ENCODE measurements at regions not wholly inside any gene's neighbourhood (a gene's known extent, or its start where the extent isn't known, plus 50 kb on each side); places are given as distances from the start of the nearest gene placed in this dataset.

DNA sequence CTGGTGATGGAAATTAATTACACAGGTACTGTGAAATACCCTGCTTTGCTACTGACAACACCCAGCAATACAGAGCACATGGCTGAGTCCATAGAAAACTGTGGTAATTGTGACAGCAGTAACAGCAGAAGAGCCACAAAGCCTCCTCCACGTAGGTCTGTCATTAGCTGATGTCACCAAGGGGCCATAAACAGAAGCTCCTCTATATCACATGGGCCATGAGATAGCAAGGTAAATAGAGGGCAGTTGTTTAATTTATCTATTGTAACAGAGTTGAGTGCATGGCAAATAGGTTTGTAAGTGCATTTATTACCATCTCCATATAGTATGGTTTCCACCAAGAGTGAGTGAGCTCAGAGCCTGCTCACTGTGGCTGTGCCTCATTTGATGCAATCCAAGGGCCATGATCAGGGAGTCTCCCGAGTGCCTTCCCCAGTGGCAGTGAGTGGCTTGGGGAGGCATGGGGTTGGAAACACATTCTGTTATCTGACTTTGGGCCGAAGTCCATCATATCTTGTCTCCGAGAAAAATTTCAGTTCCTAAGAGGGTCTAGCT is 281.2 kb downstream of the SKAP2 start:
- H3K9me3 ChIP-seq (ENCODE audit: control insufficient read depth, insufficient read depth, low read length): no peaks in the 10 kb centered on the region
- no peaks in the 10 kb centered on the region for H3K36me3 ChIP-seq (ENCODE audit: control insufficient read depth, insufficient read depth, low read length)
- no peak overlapping the region for H3K4me3 ChIP-seq (ENCODE audit: low read depth, low read length)
- H3K27me3 ChIP-seq (ENCODE audit: control insufficient read depth, insufficient read depth, low read length): no peaks in the 10 kb centered on the region
- no peak overlapping the region for H3K9ac ChIP-seq (ENCODE audit: low read depth, low read length)
- no peaks in the 10 kb centered on the region for H3K4me1 ChIP-seq (ENCODE audit: control insufficient read depth, insufficient read depth, low read length)

DNA sequence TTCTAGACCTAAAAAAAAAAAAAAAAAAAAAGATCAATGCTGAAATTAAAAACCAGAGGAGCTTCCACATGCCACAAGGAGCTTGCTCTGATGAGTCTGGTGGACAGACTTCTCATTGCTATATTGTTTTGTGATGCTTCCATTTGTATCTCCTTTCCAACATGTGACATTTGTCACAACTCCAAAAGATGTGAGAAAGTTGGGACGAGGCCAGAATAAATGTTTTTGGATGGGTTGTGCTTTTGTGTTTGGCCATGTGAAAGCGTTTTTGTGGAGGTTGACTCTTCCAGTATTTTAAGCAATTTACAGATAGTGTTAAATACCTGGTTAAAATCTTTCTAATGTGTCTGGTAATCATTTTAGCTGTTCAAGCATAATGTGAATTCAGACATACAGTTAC is 280.1 kb downstream of the SKAP2 start:
- no peaks in the 10 kb centered on the region for H3K36me3 ChIP-seq (ENCODE audit: control insufficient read depth, insufficient read depth, low read length)
- no peaks in the 10 kb centered on the region for H3K9me3 ChIP-seq (ENCODE audit: control insufficient read depth, insufficient read depth, low read length)
- no peak overlapping the region for H3K9ac ChIP-seq (ENCODE audit: low read depth, low read length)
- no peak overlapping the region for H3K4me3 ChIP-seq (ENCODE audit: low read depth, low read length)
- no peaks in the 10 kb centered on the region for H3K27me3 ChIP-seq (ENCODE audit: control insufficient read depth, insufficient read depth, low read length)
- H3K4me1 ChIP-seq (ENCODE audit: control insufficient read depth, insufficient read depth, low read length): no peaks in the 10 kb centered on the region

DNA sequence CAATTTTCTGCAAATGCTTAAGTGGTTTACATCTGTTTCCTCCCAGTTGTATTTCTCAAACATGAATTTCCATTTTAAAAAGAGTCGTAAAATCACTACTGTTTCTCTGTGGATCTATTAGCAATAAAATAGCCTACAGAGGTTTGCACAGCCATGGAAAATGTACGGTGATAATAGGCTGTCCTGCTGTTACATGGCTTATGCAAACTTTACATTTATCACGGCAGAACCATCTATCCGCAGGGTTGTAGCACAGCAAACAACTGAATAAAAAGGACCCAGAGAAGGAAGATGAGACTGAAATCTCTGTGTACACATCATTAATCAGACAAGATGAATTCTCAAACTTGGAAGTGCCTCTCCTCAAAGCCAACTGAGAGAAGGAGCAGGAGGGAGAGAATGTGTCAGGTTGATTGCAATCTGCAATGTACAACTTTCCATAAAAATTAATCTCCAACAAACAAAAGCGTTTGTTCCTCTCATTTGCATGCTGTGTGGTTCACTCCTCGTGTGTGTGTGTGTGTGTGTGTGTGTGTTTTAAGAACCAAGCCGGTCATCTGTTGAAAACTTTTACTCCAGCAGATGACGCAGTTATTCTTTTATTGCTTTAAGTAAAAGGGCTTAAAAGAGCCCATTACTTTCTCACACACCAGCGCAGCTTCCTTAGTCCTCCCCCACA is 279.3 kb downstream of the SKAP2 start:
- H3K4me3 ChIP-seq (ENCODE audit: low read depth, low read length): no peak overlapping the region
- H3K27me3 ChIP-seq (ENCODE audit: control insufficient read depth, insufficient read depth, low read length): no peaks in the 10 kb centered on the region
- H3K9ac ChIP-seq (ENCODE audit: low read depth, low read length): no peak overlapping the region
- no peaks in the 10 kb centered on the region for H3K4me1 ChIP-seq (ENCODE audit: control insufficient read depth, insufficient read depth, low read length)
- H3K36me3 ChIP-seq (ENCODE audit: control insufficient read depth, insufficient read depth, low read length): no peaks in the 10 kb centered on the region
- H3K9me3 ChIP-seq (ENCODE audit: control insufficient read depth, insufficient read depth, low read length): no peaks in the 10 kb centered on the region

DNA sequence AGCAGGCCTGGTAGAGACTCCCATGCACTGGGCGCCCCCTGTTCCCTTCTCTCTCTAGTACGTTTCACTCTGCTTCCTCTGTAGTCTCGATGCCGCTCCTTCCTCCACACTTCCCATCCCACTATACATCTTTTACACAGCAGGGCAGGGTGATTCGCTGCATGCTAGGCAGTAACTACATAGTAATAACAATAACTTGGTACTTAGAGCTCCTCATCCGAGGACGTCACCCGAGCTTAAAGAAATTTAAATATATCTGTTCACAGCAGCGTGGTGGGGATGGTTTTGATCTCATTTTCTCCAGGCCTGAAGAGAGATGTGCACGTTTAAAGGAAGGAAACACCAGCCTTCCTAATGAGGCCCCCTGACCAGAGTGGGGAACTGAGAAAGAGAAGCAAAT is 276.9 kb downstream of the SKAP2 start:
- Histone ChIP-seq H3K4me1 (ENCODE audit: control insufficient read depth, insufficient read depth, low read length) (no peaks in the 10 kb centered on the region), H3K27me3 (ENCODE audit: control insufficient read depth, insufficient read depth, low read length) (no peaks in the 10 kb centered on the region), H3K36me3 (ENCODE audit: control insufficient read depth, insufficient read depth, low read length) (no peaks in the 10 kb centered on the region), H3K9me3 (ENCODE audit: control insufficient read depth, insufficient read depth, low read length) (no peaks in the 10 kb centered on the region), H3K4me3 (ENCODE audit: low read depth, low read length) (no peak overlapping the region), H3K9ac (ENCODE audit: low read depth, low read length) (no peak overlapping the region)

DNA sequence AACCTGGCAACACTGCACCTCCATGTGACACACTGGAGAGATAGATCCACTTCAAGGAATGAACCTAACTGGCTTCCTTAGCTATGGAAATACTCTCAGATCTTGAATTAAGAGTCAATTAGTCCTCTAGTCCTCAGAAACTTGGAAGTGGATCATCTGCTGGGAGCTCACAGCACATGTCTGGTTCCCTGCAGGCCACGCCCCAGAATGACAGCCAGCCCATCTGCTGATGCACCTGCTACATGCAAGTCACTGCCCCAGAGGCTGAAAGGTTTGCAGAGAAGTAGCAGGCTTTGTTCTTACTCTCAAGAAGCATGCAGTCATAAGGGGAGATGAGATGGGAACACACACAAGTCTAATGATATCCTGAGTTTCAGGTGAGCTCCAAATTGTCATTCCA is 275.9 kb downstream of the SKAP2 start:
- no peaks in the 10 kb centered on the region for H3K27me3 ChIP-seq (ENCODE audit: control insufficient read depth, insufficient read depth, low read length)
- H3K36me3 ChIP-seq (ENCODE audit: control insufficient read depth, insufficient read depth, low read length): no peaks in the 10 kb centered on the region
- H3K4me3 ChIP-seq (ENCODE audit: low read depth, low read length): no peak overlapping the region
- no peak overlapping the region for H3K9ac ChIP-seq (ENCODE audit: low read depth, low read length)
- H3K4me1 ChIP-seq (ENCODE audit: control insufficient read depth, insufficient read depth, low read length): no peaks in the 10 kb centered on the region
- H3K9me3 ChIP-seq (ENCODE audit: control insufficient read depth, insufficient read depth, low read length): no peaks in the 10 kb centered on the region

DNA sequence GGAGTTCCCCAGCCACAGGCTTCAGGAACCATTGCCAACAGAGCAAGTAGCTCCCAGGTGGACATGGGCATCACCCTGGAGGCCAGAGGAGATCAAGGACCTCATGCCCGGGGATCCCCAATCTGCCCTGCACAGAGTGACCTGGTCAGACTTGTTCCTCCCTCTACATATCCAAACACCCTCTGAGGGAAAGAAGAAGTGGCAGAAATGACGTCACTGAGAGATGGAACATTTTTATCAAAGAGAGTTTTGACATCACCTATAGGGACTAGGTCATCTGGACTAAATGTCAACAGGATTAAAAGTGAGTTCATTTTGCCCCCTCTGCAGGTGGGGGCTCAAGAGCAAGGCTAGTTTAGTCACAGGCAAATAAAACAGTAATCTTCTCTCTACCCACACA is 273.7 kb downstream of the SKAP2 start:
- Histone ChIP-seq H3K36me3 (ENCODE audit: control insufficient read depth, insufficient read depth, low read length) (no peaks in the 10 kb centered on the region), H3K4me1 (ENCODE audit: control insufficient read depth, insufficient read depth, low read length) (no peaks in the 10 kb centered on the region), H3K27me3 (ENCODE audit: control insufficient read depth, insufficient read depth, low read length) (no peaks in the 10 kb centered on the region), H3K4me3 (ENCODE audit: low read depth, low read length) (no peak overlapping the region), H3K9ac (ENCODE audit: low read depth, low read length) (no peak overlapping the region), H3K9me3 (ENCODE audit: control insufficient read depth, insufficient read depth, low read length) (no peaks in the 10 kb centered on the region)

DNA sequence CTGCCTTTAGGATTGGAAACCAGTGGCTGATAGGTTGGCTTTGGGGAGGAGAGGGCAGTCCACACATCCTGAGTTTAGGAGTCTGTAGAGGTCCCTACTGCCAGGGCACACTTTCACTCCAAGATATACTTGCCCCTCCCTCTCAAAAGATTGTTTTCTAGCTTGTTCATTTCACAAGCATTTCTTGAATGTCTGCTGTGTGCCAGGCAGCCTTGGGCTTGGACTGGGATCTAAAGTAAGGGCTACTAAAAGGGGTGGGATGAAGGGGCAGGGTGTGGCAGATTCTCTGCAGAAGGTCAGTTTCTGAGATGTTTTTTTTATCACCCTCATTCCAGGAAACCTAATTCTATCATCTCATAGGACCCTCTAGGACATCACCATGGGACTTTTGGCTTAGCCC is 272.4 kb downstream of the SKAP2 start:
- H3K9ac ChIP-seq (ENCODE audit: low read depth, low read length): no peak overlapping the region
- no peak overlapping the region for H3K4me3 ChIP-seq (ENCODE audit: low read depth, low read length)
- H3K9me3 ChIP-seq (ENCODE audit: control insufficient read depth, insufficient read depth, low read length): no peaks in the 10 kb centered on the region

DNA sequence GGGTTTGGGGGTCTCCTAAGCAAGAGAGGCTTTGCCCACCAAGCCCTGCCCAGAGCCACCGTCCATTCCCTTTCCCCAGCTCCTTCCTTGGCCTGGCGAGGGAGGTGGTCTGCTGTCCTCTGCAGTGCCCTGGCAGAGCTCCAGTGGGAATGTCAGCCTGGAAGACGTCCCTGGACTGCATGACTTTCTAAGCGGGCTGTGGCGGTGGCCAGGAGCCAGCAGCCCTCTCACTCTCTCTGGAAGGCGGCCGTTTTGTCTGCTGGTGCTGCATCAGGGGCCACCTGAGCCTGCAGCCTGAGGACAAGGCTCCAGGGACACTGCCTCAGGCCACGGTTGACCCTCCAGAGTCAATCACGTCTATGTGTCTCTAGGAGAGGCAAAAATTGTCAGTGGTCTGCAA is 271.0 kb downstream of the SKAP2 start:
- Histone ChIP-seq H3K27me3 (ENCODE audit: control insufficient read depth, insufficient read depth, low read length) (no peaks in the 10 kb centered on the region), H3K4me3 (ENCODE audit: low read depth, low read length) (no peak overlapping the region), H3K4me1 (ENCODE audit: control insufficient read depth, insufficient read depth, low read length) (no peaks in the 10 kb centered on the region), H3K9me3 (ENCODE audit: control insufficient read depth, insufficient read depth, low read length) (no peaks in the 10 kb centered on the region), H3K36me3 (ENCODE audit: control insufficient read depth, insufficient read depth, low read length) (no peaks in the 10 kb centered on the region), H3K9ac (ENCODE audit: low read depth, low read length) (no peak overlapping the region)

More for the DNA sequence above, 272.4 kb downstream of the SKAP2 start:
- Histone ChIP-seq H3K27me3 (ENCODE audit: control insufficient read depth, insufficient read depth, low read length) (no peaks in the 10 kb centered on the region), H3K36me3 (ENCODE audit: control insufficient read depth, insufficient read depth, low read length) (no peaks in the 10 kb centered on the region), H3K4me1 (ENCODE audit: control insufficient read depth, insufficient read depth, low read length) (no peaks in the 10 kb centered on the region)

DNA sequence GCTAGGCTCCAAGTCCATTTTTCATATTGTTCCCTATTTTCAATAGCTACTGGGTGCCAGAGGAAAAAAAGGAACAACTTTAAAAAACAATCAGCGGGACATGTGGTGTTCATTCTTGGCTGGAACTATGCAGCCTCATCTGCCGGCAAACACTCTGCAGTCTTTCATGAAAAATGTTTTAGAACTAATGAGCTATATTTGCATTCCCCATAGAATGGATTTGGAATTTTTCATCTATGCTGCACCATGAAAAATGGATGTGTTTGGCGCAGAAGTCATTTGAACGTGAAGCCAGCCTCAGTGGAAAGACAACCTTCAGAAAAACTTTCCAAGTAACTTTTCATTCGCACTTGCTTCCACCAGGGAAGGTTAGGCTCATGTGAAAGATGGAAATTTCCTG is 270.5 kb downstream of the SKAP2 start:
- Histone ChIP-seq H3K9me3 (ENCODE audit: control insufficient read depth, insufficient read depth, low read length) (no peaks in the 10 kb centered on the region), H3K9ac (ENCODE audit: low read depth, low read length) (no peak overlapping the region), H3K36me3 (ENCODE audit: control insufficient read depth, insufficient read depth, low read length) (no peaks in the 10 kb centered on the region)

DNA sequence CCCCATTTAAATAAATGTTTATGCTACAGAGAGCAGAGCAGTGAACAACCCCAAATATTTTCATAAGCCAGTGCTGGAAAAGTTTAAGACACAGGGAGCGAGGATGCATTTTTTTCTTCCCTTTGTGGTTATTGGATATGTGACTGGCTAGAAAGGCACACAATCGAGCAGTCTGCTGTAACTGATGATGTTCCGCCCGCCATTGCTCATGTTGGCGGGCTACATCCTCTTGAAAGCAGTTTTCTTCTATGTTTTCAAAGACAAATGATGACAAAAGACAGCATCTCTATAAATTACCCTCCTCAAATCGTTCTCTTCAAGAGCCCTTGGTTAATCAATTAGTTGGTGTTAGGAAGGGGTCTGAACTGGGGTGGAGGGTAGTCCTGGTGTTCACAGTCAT is 269.8 kb downstream of the SKAP2 start:
- Histone ChIP-seq H3K27me3 (ENCODE audit: control insufficient read depth, insufficient read depth, low read length) (no peaks in the 10 kb centered on the region), H3K36me3 (ENCODE audit: control insufficient read depth, insufficient read depth, low read length) (no peaks in the 10 kb centered on the region), H3K9me3 (ENCODE audit: control insufficient read depth, insufficient read depth, low read length) (no peaks in the 10 kb centered on the region), H3K4me3 (ENCODE audit: low read depth, low read length) (no peak overlapping the region), H3K9ac (ENCODE audit: low read depth, low read length) (no peak overlapping the region), H3K4me1 (ENCODE audit: control insufficient read depth, insufficient read depth, low read length) (no peaks in the 10 kb centered on the region)

More for the DNA sequence above, 270.5 kb downstream of the SKAP2 start:
- Histone ChIP-seq H3K4me1 (ENCODE audit: control insufficient read depth, insufficient read depth, low read length) (no peaks in the 10 kb centered on the region), H3K4me3 (ENCODE audit: low read depth, low read length) (no peak overlapping the region), H3K27me3 (ENCODE audit: control insufficient read depth, insufficient read depth, low read length) (no peaks in the 10 kb centered on the region)

DNA sequence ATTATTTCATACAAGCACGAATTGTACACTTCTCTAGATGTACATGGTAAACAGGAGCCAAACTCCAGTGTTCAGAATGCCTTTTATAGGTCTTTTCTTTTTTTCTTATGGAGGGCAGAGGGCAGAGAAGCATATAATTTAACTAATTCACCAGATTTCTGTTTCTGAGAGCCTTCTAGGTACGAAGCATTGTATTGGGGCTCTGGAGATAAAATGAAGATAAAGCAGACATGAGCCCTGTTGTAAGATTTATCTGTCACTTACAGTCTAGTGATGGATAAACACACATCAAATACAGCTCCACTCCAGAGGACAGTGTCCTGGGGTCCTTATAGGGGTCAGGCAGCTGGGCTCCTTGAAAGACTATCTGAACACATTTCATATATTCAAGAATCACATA is 265.5 kb downstream of the SKAP2 start:
- no peaks in the 10 kb centered on the region for H3K27me3 ChIP-seq (ENCODE audit: control insufficient read depth, insufficient read depth, low read length)
- no peak overlapping the region for H3K4me3 ChIP-seq (ENCODE audit: low read depth, low read length)
- peaks cover 7% of the 10 kb centered on the region for H3K4me1 ChIP-seq (ENCODE audit: control insufficient read depth, insufficient read depth, low read length)
- H3K9ac ChIP-seq (ENCODE audit: low read depth, low read length): no peak overlapping the region
- no peaks in the 10 kb centered on the region for H3K36me3 ChIP-seq (ENCODE audit: control insufficient read depth, insufficient read depth, low read length)
- H3K9me3 ChIP-seq (ENCODE audit: control insufficient read depth, insufficient read depth, low read length): no peaks in the 10 kb centered on the region

DNA sequence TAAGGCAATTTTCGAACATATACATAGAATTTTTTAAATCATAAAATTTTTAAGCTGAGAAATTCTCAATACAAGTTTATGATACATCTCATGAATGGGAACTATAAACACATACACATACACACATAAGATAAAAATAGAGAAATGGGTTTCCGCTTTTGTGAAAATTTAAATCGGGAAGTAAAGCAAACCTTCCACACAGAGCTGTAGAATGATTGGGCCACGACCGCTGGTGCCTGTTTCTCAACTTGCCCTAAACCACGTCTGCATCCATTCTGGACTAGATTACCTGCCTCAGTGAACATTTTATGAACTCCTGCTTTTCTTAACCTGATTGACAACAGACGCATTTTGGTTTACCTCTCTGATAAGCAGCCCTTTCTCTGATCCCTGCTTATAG is 264.4 kb downstream of the SKAP2 start:
- Histone ChIP-seq H3K9me3 (ENCODE audit: control insufficient read depth, insufficient read depth, low read length) (no peaks in the 10 kb centered on the region), H3K27me3 (ENCODE audit: control insufficient read depth, insufficient read depth, low read length) (no peaks in the 10 kb centered on the region), H3K4me3 (ENCODE audit: low read depth, low read length) (no peak overlapping the region), H3K4me1 (ENCODE audit: control insufficient read depth, insufficient read depth, low read length) (peaks cover 7% of the 10 kb centered on the region), H3K9ac (ENCODE audit: low read depth, low read length) (no peak overlapping the region), H3K36me3 (ENCODE audit: control insufficient read depth, insufficient read depth, low read length) (no peaks in the 10 kb centered on the region)

All from iPS-15b (cell line).